ENCODE measurements at regions not wholly inside any gene's neighbourhood (a gene's known extent, or its start where the extent isn't known, plus 50 kb on each side); places are given as distances from the start of the nearest gene placed in this dataset.
"Not testable (repeated sequence)": the region's sequence is repeated elsewhere in the genome, so short reads cannot be mapped to it uniquely, and the experiment has no call there.

- H3K27me3 ChIP-seq (replicated peaks in 2 of 5; ENCODE audit: control insufficient read depth in 4 of 5, insufficient read depth in 5 of 5, low read length in 4 of 5); H3K36me3 ChIP-seq (ENCODE audit: control insufficient read depth in 4 of 4, insufficient read depth in 4 of 4, low read length in 3 of 4); H3K4me1 ChIP-seq (ENCODE audit: control extremely low read depth in 1 of 4, control insufficient read depth in 4 of 4, insufficient read depth in 4 of 4, low read length in 3 of 4); DNase-seq; H3K4me3 ChIP-seq (ENCODE audit: control insufficient read depth in 1 of 7, extremely low read depth in 1 of 7, insufficient read depth in 4 of 7, low read depth in 2 of 7, low read length in 6 of 7); CTCF ChIA-PET; H3K9me3 ChIP-seq (ENCODE audit: control extremely low read depth in 1 of 5, control insufficient read depth in 4 of 5, insufficient read depth in 2 of 5, low read depth in 1 of 5, low read length in 4 of 5); POLR2A ChIA-PET; H3K27ac ChIP-seq (ENCODE audit: insufficient read depth in 1 of 2, low read depth in 1 of 2, low read length in 2 of 2, poor library complexity in 1 of 2, severe bottlenecking in 2 of 2): not testable (repeated sequence)
- 89% methylated on average over 4 of the region's 14 CpGs for WGBS (ENCODE audit: insufficient coverage)
Observed at GRCh38 chr3:192066253-192066652, 605.3 kb downstream of the PYDC2 start.

GRCh38 chr3:192068464-192069254 is 607.7 kb downstream of the PYDC2 start:
- Histone ChIP-seq H3K36me3 (ENCODE audit: control insufficient read depth in 4 of 4, insufficient read depth in 4 of 4, low read length in 3 of 4) (no peaks in the 10 kb centered on the region), H3K9me3 (ENCODE audit: control extremely low read depth in 1 of 5, control insufficient read depth in 4 of 5, insufficient read depth in 2 of 5, low read depth in 1 of 5, low read length in 4 of 5) (no peaks in the 10 kb centered on the region), H3K27ac (ENCODE audit: insufficient read depth in 1 of 2, low read depth in 1 of 2, low read length in 2 of 2, poor library complexity in 1 of 2, severe bottlenecking in 2 of 2) (no peak overlapping the region), H3K27me3 (replicated peaks in 2 of 5; ENCODE audit: control insufficient read depth in 4 of 5, insufficient read depth in 5 of 5, low read length in 4 of 5) (peaks cover 0 to under 1% (median 0%) of the 10 kb centered on the region in 5 experiments), H3K4me1 (ENCODE audit: control extremely low read depth in 1 of 4, control insufficient read depth in 4 of 4, insufficient read depth in 4 of 4, low read length in 3 of 4) (no peaks in the 10 kb centered on the region), H3K4me3 (ENCODE audit: control insufficient read depth in 1 of 7, extremely low read depth in 1 of 7, insufficient read depth in 4 of 7, low read depth in 2 of 7, low read length in 6 of 7) (no peak overlapping the region)
- 57% methylated on average over 1 of the region's 3 CpGs for WGBS (ENCODE audit: insufficient coverage)
- ChIA-PET CTCF (no interaction called here), POLR2A (no interaction called here)
- no peak for DNase-seq

- Histone ChIP-seq H3K4me3 (ENCODE audit: control insufficient read depth in 1 of 7, extremely low read depth in 1 of 7, insufficient read depth in 4 of 7, low read depth in 2 of 7, low read length in 6 of 7) (no peak overlapping the region), H3K27me3 (replicated peaks in 2 of 5; ENCODE audit: control insufficient read depth in 4 of 5, insufficient read depth in 5 of 5, low read length in 4 of 5) (no peaks in the 10 kb centered on the region), H3K9me3 (ENCODE audit: control extremely low read depth in 1 of 5, control insufficient read depth in 4 of 5, insufficient read depth in 2 of 5, low read depth in 1 of 5, low read length in 4 of 5) (no peaks in the 10 kb centered on the region), H3K4me1 (ENCODE audit: control extremely low read depth in 1 of 4, control insufficient read depth in 4 of 4, insufficient read depth in 4 of 4, low read length in 3 of 4) (no peaks in the 10 kb centered on the region), H3K36me3 (ENCODE audit: control insufficient read depth in 4 of 4, insufficient read depth in 4 of 4, low read length in 3 of 4) (no peaks in the 10 kb centered on the region), H3K27ac (ENCODE audit: insufficient read depth in 1 of 2, low read depth in 1 of 2, low read length in 2 of 2, poor library complexity in 1 of 2, severe bottlenecking in 2 of 2) (no peak overlapping the region)
- CTCF ChIA-PET: no interaction called here
- DNase-seq: no peak
- POLR2A ChIA-PET: interaction anchor here (0.6 kb wide), 1 partner anchor 382 kb away, joined by 3 read pairs; no protein-coding TSS in a partner anchor
- 73% methylated on average over 2 of the region's 5 CpGs for WGBS (ENCODE audit: insufficient coverage)
Observed at GRCh38 chr3:192077795-192078497, 617.0 kb downstream of the PYDC2 start.

GRCh38 chr3:192079098-192079497 is 618.1 kb downstream of the PYDC2 start:
- no peaks in the 10 kb centered on the region for H3K4me1 ChIP-seq (ENCODE audit: control extremely low read depth in 1 of 4, control insufficient read depth in 4 of 4, insufficient read depth in 4 of 4, low read length in 3 of 4)
- DNase-seq: no peak
- CTCF ChIA-PET: no interaction called here
- 67% methylated on average over 1 of the region's 1 CpG for WGBS (ENCODE audit: insufficient coverage)
- H3K27me3 ChIP-seq (replicated peaks in 2 of 5; ENCODE audit: control insufficient read depth in 4 of 5, insufficient read depth in 5 of 5, low read length in 4 of 5): no peaks in the 10 kb centered on the region
- H3K36me3 ChIP-seq (ENCODE audit: control insufficient read depth in 4 of 4, insufficient read depth in 4 of 4, low read length in 3 of 4): no peaks in the 10 kb centered on the region
- H3K9me3 ChIP-seq (ENCODE audit: control extremely low read depth in 1 of 5, control insufficient read depth in 4 of 5, insufficient read depth in 2 of 5, low read depth in 1 of 5, low read length in 4 of 5): no peaks in the 10 kb centered on the region
- no peak overlapping the region for H3K4me3 ChIP-seq (ENCODE audit: control insufficient read depth in 1 of 7, extremely low read depth in 1 of 7, insufficient read depth in 4 of 7, low read depth in 2 of 7, low read length in 6 of 7)
- POLR2A ChIA-PET: no interaction called here
- H3K27ac ChIP-seq (ENCODE audit: insufficient read depth in 1 of 2, low read depth in 1 of 2, low read length in 2 of 2, poor library complexity in 1 of 2, severe bottlenecking in 2 of 2): no peak overlapping the region

GRCh38 chr3:192080336-192080735 is 619.4 kb downstream of the PYDC2 start:
- no peaks in the 10 kb centered on the region for H3K27me3 ChIP-seq (replicated peaks in 2 of 5; ENCODE audit: control insufficient read depth in 4 of 5, insufficient read depth in 5 of 5, low read length in 4 of 5)
- no peak overlapping the region for H3K27ac ChIP-seq (ENCODE audit: insufficient read depth in 1 of 2, low read depth in 1 of 2, low read length in 2 of 2, poor library complexity in 1 of 2, severe bottlenecking in 2 of 2)
- CTCF ChIA-PET: no interaction called here
- WGBS (ENCODE audit: insufficient coverage): no CpG with 5 or more reads among the region's 1 CpG
- H3K4me3 ChIP-seq (ENCODE audit: control insufficient read depth in 1 of 7, extremely low read depth in 1 of 7, insufficient read depth in 4 of 7, low read depth in 2 of 7, low read length in 6 of 7): no peak overlapping the region
- no peaks in the 10 kb centered on the region for H3K9me3 ChIP-seq (ENCODE audit: control extremely low read depth in 1 of 5, control insufficient read depth in 4 of 5, insufficient read depth in 2 of 5, low read depth in 1 of 5, low read length in 4 of 5)
- H3K4me1 ChIP-seq (ENCODE audit: control extremely low read depth in 1 of 4, control insufficient read depth in 4 of 4, insufficient read depth in 4 of 4, low read length in 3 of 4): no peaks in the 10 kb centered on the region
- H3K36me3 ChIP-seq (ENCODE audit: control insufficient read depth in 4 of 4, insufficient read depth in 4 of 4, low read length in 3 of 4): no peaks in the 10 kb centered on the region
- no peak for DNase-seq
- POLR2A ChIA-PET: no interaction called here

- no peak for DNase-seq
- Histone ChIP-seq H3K27me3 (replicated peaks in 2 of 5; ENCODE audit: control insufficient read depth in 4 of 5, insufficient read depth in 5 of 5, low read length in 4 of 5) (no peaks in the 10 kb centered on the region), H3K4me3 (ENCODE audit: control insufficient read depth in 1 of 7, extremely low read depth in 1 of 7, insufficient read depth in 4 of 7, low read depth in 2 of 7, low read length in 6 of 7) (no peak overlapping the region), H3K9me3 (ENCODE audit: control extremely low read depth in 1 of 5, control insufficient read depth in 4 of 5, insufficient read depth in 2 of 5, low read depth in 1 of 5, low read length in 4 of 5) (no peaks in the 10 kb centered on the region), H3K36me3 (ENCODE audit: control insufficient read depth in 4 of 4, insufficient read depth in 4 of 4, low read length in 3 of 4) (no peaks in the 10 kb centered on the region), H3K4me1 (ENCODE audit: control extremely low read depth in 1 of 4, control insufficient read depth in 4 of 4, insufficient read depth in 4 of 4, low read length in 3 of 4) (no peaks in the 10 kb centered on the region), H3K27ac (ENCODE audit: insufficient read depth in 1 of 2, low read depth in 1 of 2, low read length in 2 of 2, poor library complexity in 1 of 2, severe bottlenecking in 2 of 2) (no peak overlapping the region)
- POLR2A ChIA-PET: no interaction called here
- CTCF ChIA-PET: no interaction called here
- WGBS (ENCODE audit: insufficient coverage): 81% methylated on average over 3 of the region's 5 CpGs
Observed at GRCh38 chr3:192082730-192083660, 622.0 kb downstream of the PYDC2 start.

Measured in common myeloid progenitor, CD34-positive (primary cell).